Transverse colon (tissue), 3 donors: ENCODE measurements at regions not wholly inside any gene's neighbourhood (a gene's known extent, or its start where the extent isn't known, plus 50 kb on each side); places are given as distances from the start of the nearest gene placed in this dataset.

Experiments used
- EP300 ChIP-seq: sonication (generic); formaldehyde crosslinking; IDR thresholded peaks from one replicate; pipeline ENCODE4 v1.6.1; 2017; ENCODE audit warnings: antibody characterized with exemption, low read depth
- POLR2A ChIP-seq: fragments of 450-650 bp; IDR thresholded peaks from one replicate; pipeline ENCODE4 v1.6.1; 2016; ENCODE audit warnings: antibody characterized with exemption, mild to moderate bottlenecking, moderate library complexity
- TF ChIP-seq, protein P1 (sequence below), 5 experiments: fragments of 200-600 bp in 3 of 5; fragments of 450-650 bp in 2 of 5; sonication (generic) in 3 of 5; IDR thresholded peaks; 1 replicate in 2 of 5; 2 replicates in 3 of 5; pipeline ENCODE4 v1.5.1; 2016 to 2017; ENCODE audit warnings: antibody characterized with exemption in 5 of 5, inconsistent platforms in 3 of 5, mild to moderate bottlenecking in 2 of 5, moderate library complexity in 1 of 5

DNA sequence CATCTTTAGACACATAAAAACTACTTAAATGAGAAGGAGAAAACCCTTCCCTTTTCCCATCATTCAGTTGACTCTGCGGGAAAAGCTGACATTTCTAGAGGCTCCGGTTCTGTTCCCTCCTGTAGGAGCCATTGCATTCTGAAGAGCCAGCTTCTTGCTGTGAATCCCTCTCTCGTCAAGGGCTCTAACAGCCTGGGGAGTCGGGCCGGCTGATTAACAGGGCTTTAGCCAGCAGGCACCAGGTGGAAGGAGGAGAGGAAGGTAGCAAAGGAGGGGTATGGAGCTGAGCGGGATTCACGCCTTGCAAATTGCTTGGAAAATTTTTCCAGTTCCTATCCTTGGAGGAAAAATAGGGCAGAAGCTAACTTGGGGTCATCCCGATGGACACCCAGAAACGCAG is 108.3 kb upstream of the UBE2E1 start:
- TF ChIP-seq POLR2A (no peak), EP300 (no peak)
- TF ChIP-seq, protein P1, sequence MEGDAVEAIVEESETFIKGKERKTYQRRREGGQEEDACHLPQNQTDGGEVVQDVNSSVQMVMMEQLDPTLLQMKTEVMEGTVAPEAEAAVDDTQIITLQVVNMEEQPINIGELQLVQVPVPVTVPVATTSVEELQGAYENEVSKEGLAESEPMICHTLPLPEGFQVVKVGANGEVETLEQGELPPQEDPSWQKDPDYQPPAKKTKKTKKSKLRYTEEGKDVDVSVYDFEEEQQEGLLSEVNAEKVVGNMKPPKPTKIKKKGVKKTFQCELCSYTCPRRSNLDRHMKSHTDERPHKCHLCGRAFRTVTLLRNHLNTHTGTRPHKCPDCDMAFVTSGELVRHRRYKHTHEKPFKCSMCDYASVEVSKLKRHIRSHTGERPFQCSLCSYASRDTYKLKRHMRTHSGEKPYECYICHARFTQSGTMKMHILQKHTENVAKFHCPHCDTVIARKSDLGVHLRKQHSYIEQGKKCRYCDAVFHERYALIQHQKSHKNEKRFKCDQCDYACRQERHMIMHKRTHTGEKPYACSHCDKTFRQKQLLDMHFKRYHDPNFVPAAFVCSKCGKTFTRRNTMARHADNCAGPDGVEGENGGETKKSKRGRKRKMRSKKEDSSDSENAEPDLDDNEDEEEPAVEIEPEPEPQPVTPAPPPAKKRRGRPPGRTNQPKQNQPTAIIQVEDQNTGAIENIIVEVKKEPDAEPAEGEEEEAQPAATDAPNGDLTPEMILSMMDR (IDR thresholded peaks at IDR 0.05), result no peak
